Smooth muscle cell (in vitro differentiated cells): ENCODE measurements at regions not wholly inside any gene's neighbourhood (a gene's known extent, or its start where the extent isn't known, plus 50 kb on each side); places are given as distances from the start of the nearest gene placed in this dataset.
A peak's percentile ranks its signal among the peaks of the same experiment; 100 is the strongest.

ENCODE experiments used
- DNase-seq: peaks from one replicate; lab custom pipeline; 2025; ENCODE audit not compliant: unreplicated experiment; lab: John Stamatoyannopoulos, UW
- H2AFZ ChIP-seq: fragments of 200-600 bp; sonication (generic); 2 replicates; pipeline ENCODE4 v1.6.0; 2016; ENCODE audit warnings: antibody characterized with exemption, low read depth, mild to moderate bottlenecking
- H3F3A ChIP-seq: fragments of 200-600 bp; sonication (generic); 2 replicates; pipeline ENCODE4 v1.6.0; 2017; ENCODE audit warnings: antibody characterized with exemption, low read depth
- H3K27ac ChIP-seq: fragments of 200-600 bp; sonication (generic); 2 replicates; pipeline ENCODE4 v1.5.1; 2016; ENCODE audit warnings: low read depth, mild to moderate bottlenecking
- H3K27me3 ChIP-seq: fragments of 200-600 bp; sonication (generic); 2 replicates; pipeline ENCODE4 v1.6.1; 2016; ENCODE audit warnings: low read depth, mild to moderate bottlenecking
- H3K36me3 ChIP-seq: fragments of 200-600 bp; sonication (generic); 2 replicates; pipeline ENCODE4 v1.5.1; 2016; ENCODE audit warnings: low read depth
- H3K4me1 ChIP-seq: fragments of 200-600 bp; sonication (generic); 2 replicates; pipeline ENCODE4 v1.5.1; 2016; ENCODE audit warnings: low read depth
- H3K4me2 ChIP-seq: fragments of 200-600 bp; sonication (generic); 2 replicates; pipeline ENCODE4 v1.6.0; 2016; ENCODE audit warnings: mild to moderate bottlenecking
- H3K4me3 ChIP-seq: fragments of 200-600 bp; sonication (generic); 2 replicates; pipeline ENCODE4 v1.5.1; 2016; ENCODE audit warnings: mild to moderate bottlenecking
- H3K79me2 ChIP-seq: fragments of 200-600 bp; sonication (generic); 2 replicates; pipeline ENCODE4 v1.6.0; 2016; ENCODE audit warnings: low read depth, mild to moderate bottlenecking
- H3K9ac ChIP-seq: fragments of 200-600 bp; sonication (generic); 2 replicates; pipeline ENCODE4 v1.6.0; 2016; ENCODE audit warnings: low read depth
- H3K9me3 ChIP-seq: fragments of 200-600 bp; sonication (generic); replicated peaks from 2 replicates; pipeline ENCODE4 v1.5.1; 2016; ENCODE audit warnings: low read depth
- H4K20me1 ChIP-seq: fragments of 200-600 bp; sonication (generic); 2 replicates; pipeline ENCODE4 v1.6.0; 2016; ENCODE audit warnings: low read depth
- WGBS: methylation state at CpG from one replicate; pipeline ENCODE4 v1.1.7; 2016; ENCODE audit warnings: low lambda C conversion rate; 5-methylcytosine and 5-hydroxymethylcytosine counted together
- TF ChIP-seq, protein P1 (sequence below): fragments of 200-600 bp; sonication (generic); IDR thresholded peaks from 2 replicates; pipeline ENCODE4 v1.5.1; 2017; ENCODE audit warnings: borderline replicate concordance, mild to moderate bottlenecking, antibody characterized with exemption; ENCODE audit not compliant: insufficient read depth, poor library complexity, severe bottlenecking

DNA sequence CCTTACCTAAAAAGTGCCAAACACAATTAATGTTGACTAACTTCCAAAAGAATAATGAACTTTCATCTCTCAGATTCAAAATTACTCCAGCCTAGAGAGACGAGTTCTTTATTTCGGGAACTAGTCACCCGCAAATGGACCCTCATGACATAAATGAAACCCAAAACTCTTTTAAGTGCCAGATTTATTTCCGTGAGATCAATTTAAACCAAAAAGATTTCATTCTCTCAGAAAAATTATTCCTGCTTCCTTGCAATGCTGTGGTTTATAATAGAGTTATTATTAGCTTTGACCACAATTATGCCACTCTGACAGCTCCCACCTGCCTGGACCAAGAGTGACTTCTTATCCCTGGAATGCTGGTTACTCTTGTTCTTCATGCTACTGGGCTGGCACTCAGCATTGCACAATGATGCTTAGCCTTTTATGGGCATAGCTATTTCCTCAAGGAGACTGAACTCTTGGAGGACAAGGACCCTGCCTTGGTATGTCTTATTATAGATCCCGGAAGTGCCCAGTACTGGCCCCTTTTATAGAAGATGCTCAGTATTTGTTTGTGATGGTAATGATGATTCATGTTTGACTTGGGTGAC lies 183.5 kb downstream of the SNX18 start:
- Histone ChIP-seq H3K4me1 (no peaks in the 10 kb centered on the region), H2AFZ (no peak overlapping the region), H3F3A (no peaks in the 10 kb centered on the region), H3K27ac (peak overlapping the region; percentile 3), H3K79me2 (no peaks in the 10 kb centered on the region), H3K9ac (no peak overlapping the region), H3K9me3 (no peaks in the 10 kb centered on the region), H3K27me3 (no peaks in the 10 kb centered on the region), H4K20me1 (no peaks in the 10 kb centered on the region), H3K4me2 (peak overlapping the region; percentile 3), H3K4me3 (no peak overlapping the region), H3K36me3 (no peaks in the 10 kb centered on the region)
- DNase-seq = no peak
- TF ChIP-seq, protein P1, sequence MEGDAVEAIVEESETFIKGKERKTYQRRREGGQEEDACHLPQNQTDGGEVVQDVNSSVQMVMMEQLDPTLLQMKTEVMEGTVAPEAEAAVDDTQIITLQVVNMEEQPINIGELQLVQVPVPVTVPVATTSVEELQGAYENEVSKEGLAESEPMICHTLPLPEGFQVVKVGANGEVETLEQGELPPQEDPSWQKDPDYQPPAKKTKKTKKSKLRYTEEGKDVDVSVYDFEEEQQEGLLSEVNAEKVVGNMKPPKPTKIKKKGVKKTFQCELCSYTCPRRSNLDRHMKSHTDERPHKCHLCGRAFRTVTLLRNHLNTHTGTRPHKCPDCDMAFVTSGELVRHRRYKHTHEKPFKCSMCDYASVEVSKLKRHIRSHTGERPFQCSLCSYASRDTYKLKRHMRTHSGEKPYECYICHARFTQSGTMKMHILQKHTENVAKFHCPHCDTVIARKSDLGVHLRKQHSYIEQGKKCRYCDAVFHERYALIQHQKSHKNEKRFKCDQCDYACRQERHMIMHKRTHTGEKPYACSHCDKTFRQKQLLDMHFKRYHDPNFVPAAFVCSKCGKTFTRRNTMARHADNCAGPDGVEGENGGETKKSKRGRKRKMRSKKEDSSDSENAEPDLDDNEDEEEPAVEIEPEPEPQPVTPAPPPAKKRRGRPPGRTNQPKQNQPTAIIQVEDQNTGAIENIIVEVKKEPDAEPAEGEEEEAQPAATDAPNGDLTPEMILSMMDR = no peak
- WGBS = 83% methylated on average over 5 of the region's 5 CpGs

DNA sequence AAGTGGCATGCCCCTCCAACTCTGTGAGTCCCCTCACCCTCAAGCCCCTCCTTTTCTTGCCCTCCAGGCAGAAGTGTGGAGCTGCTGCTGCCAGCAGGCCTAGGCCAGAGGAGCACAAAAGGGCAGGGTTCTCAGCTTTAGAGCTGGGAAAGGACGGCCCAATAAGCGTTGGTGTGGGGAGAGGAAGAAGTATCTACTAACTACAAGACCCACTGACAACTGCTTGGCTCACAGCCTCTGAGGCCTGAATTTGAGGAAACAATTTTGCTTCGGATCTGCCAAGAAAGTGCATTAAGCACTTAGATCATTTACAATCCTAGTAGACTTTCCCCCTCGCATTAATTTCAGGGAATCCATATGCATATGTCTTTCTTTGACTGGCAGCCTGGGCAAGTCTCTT lies 179.4 kb downstream of the SNX18 start:
- no peak overlapping the region for H2AFZ ChIP-seq
- no peak for DNase-seq
- no peak overlapping the region for H3K9ac ChIP-seq
- no peaks in the 10 kb centered on the region for H3K27me3 ChIP-seq
- no peaks in the 10 kb centered on the region for H3K9me3 ChIP-seq
- H3K4me3 ChIP-seq = no peak overlapping the region
- H3F3A ChIP-seq = no peaks in the 10 kb centered on the region
- TF ChIP-seq, protein P1 = no peak
- no peaks in the 10 kb centered on the region for H4K20me1 ChIP-seq
- H3K4me1 ChIP-seq = no peaks in the 10 kb centered on the region
- no peak overlapping the region for H3K27ac ChIP-seq
- H3K36me3 ChIP-seq = no peaks in the 10 kb centered on the region
- no peaks in the 10 kb centered on the region for H3K79me2 ChIP-seq
- no peak overlapping the region for H3K4me2 ChIP-seq
- 93% methylated on average over 4 of the region's 4 CpGs for WGBS

DNA sequence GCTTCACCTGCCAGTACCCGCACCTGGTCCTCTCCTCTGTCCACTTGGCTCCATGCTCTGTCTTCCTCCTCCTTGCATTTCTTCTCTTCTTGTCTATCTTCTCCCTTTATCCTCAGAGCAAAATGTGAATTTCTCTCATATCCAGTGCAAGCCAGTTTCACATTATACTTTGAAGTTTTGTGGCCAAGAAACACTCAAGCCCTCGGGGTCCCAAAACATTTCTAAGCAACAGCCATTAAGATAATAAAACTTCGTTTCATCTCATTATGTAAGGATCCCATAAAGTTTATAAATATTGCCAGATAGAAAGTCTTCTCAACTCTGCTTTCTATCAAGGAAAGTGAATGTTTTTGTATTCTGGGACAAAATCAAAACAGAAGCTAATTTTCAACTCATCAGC lies 178.8 kb downstream of the SNX18 start:
- WGBS = 78% methylated on average over 3 of the region's 3 CpGs
- Histone ChIP-seq H3K79me2 (no peaks in the 10 kb centered on the region), H3K36me3 (no peaks in the 10 kb centered on the region), H3K9ac (no peak overlapping the region), H4K20me1 (no peaks in the 10 kb centered on the region), H2AFZ (no peak overlapping the region), H3K27ac (no peak overlapping the region), H3K4me1 (no peaks in the 10 kb centered on the region), H3K27me3 (no peaks in the 10 kb centered on the region), H3K4me3 (no peak overlapping the region), H3K9me3 (no peaks in the 10 kb centered on the region), H3F3A (no peaks in the 10 kb centered on the region), H3K4me2 (no peak overlapping the region)
- TF ChIP-seq, protein P1 = no peak
- no peak for DNase-seq

DNA sequence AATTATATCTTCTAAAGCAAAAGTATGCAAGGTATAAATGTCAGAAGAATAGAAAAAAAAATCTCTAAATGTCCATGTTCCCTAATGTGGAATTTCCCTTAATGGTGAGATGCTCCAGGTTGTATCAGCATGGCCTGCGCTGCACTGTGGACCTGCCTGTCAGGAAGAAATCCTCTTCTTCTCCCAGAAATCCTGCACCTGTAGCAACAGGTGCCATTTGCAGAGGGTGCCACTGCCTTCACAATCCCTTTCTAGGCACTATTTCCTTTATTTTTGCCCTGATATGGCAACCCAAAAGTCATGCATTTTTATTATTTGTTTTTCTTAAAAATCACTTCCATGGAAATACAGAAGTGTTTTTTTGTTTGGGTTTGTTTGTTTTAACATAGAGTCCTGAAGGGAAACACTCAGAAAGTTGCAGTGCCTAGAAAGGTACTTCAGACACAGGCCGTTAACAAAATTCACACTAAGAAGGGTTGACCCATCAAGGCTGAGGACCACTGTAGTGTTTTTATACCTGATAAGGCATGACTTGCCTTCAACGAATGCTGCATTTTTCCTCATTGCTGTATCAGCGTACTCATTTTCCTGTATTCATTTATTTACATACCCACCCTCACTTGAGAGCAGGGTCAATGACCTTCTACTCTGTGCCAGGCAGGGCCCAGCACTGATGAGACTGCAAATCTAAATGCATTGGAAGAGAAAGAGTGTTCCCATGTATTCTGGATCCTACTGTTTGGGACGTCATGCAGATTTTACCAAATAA lies 177.8 kb downstream of the SNX18 start:
- WGBS = 91% methylated on average over 5 of the region's 5 CpGs
- no peak overlapping the region for H3K27ac ChIP-seq
- no peak for DNase-seq
- no peaks in the 10 kb centered on the region for H4K20me1 ChIP-seq
- H3K27me3 ChIP-seq = no peaks in the 10 kb centered on the region
- H3K36me3 ChIP-seq = no peaks in the 10 kb centered on the region
- H3K4me3 ChIP-seq = no peak overlapping the region
- no peaks in the 10 kb centered on the region for H3K4me1 ChIP-seq
- no peaks in the 10 kb centered on the region for H3K9me3 ChIP-seq
- H3K9ac ChIP-seq = no peak overlapping the region
- TF ChIP-seq, protein P1 = no peak
- no peak overlapping the region for H2AFZ ChIP-seq
- H3F3A ChIP-seq = no peaks in the 10 kb centered on the region
- H3K4me2 ChIP-seq = no peak overlapping the region
- no peaks in the 10 kb centered on the region for H3K79me2 ChIP-seq
